ENCODE measurements at regions not wholly inside any gene's neighbourhood (a gene's known extent, or its start where the extent isn't known, plus 50 kb on each side); places are given as distances from the start of the nearest gene placed in this dataset.

DNA sequence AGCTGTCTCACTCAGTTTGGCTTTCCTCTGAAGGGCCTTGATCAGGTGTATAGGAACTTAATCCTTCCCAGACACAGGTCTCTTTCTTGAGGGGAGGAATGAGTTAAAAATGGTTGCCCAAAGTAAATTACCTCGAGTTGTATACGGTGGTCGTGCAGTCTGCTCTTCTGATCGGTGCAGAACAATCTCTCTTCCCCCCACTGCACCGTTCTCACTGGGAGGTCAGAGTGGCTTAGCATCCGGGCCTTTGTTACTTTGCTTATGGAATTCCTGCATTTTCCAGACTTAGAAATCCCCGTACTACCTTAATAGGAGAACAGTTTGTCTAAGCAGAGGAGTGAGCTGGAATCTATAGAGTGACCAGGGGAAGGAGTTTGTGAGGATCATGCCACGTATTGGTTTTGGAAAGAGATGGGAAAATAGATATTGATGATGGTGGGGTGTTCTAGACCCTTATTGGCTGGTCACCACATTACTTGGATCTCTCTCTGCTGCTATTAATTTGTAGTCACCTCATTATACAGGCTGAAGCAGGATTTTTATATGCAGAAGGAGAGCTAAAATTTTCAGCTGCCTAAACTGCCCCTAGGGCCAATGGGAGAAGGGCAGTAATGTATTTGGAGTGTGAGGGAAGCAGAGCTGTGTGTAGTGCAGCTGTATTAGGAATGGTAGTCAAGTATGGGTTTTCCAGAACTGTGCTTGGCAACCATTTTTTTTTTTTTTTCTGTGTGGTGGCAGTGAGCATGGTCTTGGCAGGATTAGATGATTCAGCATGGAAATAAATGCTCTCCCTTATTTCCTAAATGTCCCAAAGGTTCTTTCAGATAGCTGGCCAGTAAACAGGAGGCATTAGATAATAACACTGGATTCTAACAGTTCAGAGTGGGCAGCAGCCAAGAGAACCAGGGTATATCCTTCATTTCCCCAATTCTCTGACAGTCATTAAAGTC is 81.5 kb downstream of the NDUFS5 start:
- no peak for DNase-seq (ENCODE audit: low spot score)
- in situ Hi-C loops (cut with MboI; ENCODE audit: low sequenced_read_pairs, unreplicated experiment) = loop anchor here (25.0 kb wide), 1 partner anchor 605 kb away; no protein-coding TSS in a partner anchor
- TF ChIP-seq, protein P1, sequence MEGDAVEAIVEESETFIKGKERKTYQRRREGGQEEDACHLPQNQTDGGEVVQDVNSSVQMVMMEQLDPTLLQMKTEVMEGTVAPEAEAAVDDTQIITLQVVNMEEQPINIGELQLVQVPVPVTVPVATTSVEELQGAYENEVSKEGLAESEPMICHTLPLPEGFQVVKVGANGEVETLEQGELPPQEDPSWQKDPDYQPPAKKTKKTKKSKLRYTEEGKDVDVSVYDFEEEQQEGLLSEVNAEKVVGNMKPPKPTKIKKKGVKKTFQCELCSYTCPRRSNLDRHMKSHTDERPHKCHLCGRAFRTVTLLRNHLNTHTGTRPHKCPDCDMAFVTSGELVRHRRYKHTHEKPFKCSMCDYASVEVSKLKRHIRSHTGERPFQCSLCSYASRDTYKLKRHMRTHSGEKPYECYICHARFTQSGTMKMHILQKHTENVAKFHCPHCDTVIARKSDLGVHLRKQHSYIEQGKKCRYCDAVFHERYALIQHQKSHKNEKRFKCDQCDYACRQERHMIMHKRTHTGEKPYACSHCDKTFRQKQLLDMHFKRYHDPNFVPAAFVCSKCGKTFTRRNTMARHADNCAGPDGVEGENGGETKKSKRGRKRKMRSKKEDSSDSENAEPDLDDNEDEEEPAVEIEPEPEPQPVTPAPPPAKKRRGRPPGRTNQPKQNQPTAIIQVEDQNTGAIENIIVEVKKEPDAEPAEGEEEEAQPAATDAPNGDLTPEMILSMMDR (IDR thresholded peaks at IDR 0.05; ENCODE audit: borderline replicate concordance, control extremely low read depth, extremely low read depth, insufficient read depth, missing control alignments) = no peak

DNA sequence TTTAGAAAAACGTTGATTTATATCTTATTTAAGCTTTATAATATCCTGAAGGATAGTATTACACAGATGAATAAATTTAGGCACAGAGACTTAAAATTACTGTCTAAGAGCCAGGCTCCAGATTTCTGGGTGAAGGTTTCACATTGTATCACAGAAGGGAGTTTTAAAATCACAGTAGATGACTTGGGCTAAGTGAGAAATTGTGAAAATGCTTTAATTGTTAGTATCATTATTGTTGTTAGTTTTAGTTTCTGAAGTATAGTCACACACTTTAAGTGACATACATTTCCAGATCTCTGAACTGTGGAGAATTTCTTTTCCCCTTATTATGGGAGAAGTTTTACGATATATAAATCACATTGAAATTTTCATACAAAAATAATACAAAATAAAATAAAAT is 83.5 kb downstream of the NDUFS5 start:
- DNase-seq (ENCODE audit: low spot score) = no peak
- in situ Hi-C loops (cut with MboI; ENCODE audit: low sequenced_read_pairs, unreplicated experiment) = loop anchor here (25.0 kb wide), 1 partner anchor 603 kb away; no protein-coding TSS in a partner anchor
- TF ChIP-seq, protein P1 (IDR thresholded peaks at IDR 0.05; ENCODE audit: borderline replicate concordance, control extremely low read depth, extremely low read depth, insufficient read depth, missing control alignments) = no peak

DNA sequence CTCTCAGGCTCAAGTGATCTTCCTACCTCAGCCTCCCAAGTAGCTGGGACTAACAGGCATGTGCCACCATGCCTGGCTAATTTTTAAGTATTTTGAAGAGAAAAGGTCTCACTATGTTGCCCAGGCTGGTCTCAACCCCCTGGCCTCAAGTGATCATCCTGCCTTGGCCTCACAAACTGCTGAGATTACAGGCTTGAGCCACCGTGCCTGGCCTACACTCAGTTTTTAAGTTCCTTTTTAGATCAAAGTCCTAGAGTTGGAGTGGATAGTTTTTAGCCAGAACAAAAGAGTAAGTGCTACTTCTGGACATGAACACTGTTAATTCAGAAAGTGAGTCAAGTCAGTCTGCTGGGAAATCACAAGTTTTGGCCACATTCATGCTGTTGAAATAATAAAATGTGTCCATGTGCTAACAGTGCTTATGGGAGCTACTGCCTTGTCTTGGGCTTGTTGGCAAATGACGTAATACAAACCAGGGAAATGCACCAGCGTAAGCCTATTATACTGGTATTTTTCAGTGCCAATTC is 84.2 kb downstream of the NDUFS5 start:
- DNase-seq (ENCODE audit: low spot score) = no peak
- in situ Hi-C loops (cut with MboI; ENCODE audit: low sequenced_read_pairs, unreplicated experiment) = loop anchor here (25.0 kb wide), 1 partner anchor 602 kb away; no protein-coding TSS in a partner anchor
- TF ChIP-seq, protein P1 (IDR thresholded peaks at IDR 0.05; ENCODE audit: borderline replicate concordance, control extremely low read depth, extremely low read depth, insufficient read depth, missing control alignments) = no peak

DNA sequence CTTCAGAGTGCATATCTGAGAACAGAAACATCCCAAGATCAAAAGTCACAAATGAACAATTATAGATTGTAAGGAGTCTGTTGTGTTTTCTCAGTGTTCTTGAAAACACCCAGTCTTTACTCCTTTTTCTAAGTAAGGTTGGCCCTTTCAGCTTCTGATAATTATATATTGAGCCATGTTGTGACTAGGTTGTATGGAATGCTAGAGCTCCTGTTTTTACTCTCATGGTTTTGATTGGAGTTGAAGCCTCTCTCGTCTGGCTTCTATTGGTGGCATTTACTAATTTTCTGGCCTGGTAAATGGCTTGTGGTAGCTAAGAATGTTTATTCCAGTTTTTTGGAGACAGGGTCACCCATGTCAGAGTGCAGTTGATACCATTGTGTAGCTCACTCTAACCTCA is 84.7 kb downstream of the NDUFS5 start:
- in situ Hi-C loops (cut with MboI; ENCODE audit: low sequenced_read_pairs, unreplicated experiment) = loop anchor here (25.0 kb wide), 1 partner anchor 601 kb away; no protein-coding TSS in a partner anchor
- TF ChIP-seq, protein P1 (IDR thresholded peaks at IDR 0.05; ENCODE audit: borderline replicate concordance, control extremely low read depth, extremely low read depth, insufficient read depth, missing control alignments) = no peak
- no peak for DNase-seq (ENCODE audit: low spot score)

DNA sequence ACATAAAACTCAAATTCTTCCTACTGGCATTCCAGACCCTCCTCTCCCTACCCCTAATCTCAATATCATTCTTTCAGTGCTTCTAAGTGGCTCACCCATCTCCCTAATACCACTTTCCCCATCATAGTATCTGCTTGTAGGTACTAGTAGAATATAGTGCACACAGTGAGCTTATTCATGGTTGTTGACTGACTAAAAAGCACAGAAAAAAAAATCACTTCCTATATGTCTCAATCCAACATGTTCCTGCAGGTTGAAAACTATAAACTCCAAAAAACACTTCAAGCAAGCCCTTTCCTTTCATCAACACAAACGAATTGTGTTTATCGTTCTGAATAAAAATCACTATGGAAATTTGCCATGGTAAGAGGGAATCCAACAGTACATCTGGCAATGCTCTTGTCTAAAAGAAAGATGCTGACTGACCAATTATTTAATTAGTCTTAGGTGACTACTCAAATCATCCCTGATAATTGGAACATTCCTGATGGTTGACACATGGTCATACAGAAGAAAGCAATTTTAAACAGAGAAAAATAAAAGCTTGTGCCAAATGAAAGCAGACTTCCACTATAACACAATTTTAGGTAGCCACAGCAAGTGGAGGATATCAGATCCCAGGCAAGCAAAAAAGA is 87.1 kb downstream of the NDUFS5 start:
- no peak for DNase-seq (ENCODE audit: low spot score)
- in situ Hi-C loops (cut with MboI; ENCODE audit: low sequenced_read_pairs, unreplicated experiment) = loop anchor here (25.0 kb wide), 1 partner anchor 599 kb away; no protein-coding TSS in a partner anchor
- TF ChIP-seq, protein P1 (IDR thresholded peaks at IDR 0.05; ENCODE audit: borderline replicate concordance, control extremely low read depth, extremely low read depth, insufficient read depth, missing control alignments) = no peak
